OCI-LY3 (cell line): ENCODE measurements at regions not wholly inside any gene's neighbourhood (a gene's known extent, or its start where the extent isn't known, plus 50 kb on each side); places are given as distances from the start of the nearest gene placed in this dataset.

Source experiments
- EZH2phosphoT487 ChIP-seq: fragments of 200-600 bp; shearing (Covaris generic); IDR thresholded peaks from 2 replicates; pipeline ENCODE4 v1.6.1; 2018; ENCODE audit warnings: antibody characterized with exemption, mixed run types, low read depth
- TF ChIP-seq, protein P1 (sequence below): fragments of 200-600, 300-600 bp; sonication (generic); IDR thresholded peaks from 2 replicates; pipeline ENCODE4 v1.5.1; 2014; ENCODE audit warnings: antibody characterized with exemption, low read length, low read depth

DNA sequence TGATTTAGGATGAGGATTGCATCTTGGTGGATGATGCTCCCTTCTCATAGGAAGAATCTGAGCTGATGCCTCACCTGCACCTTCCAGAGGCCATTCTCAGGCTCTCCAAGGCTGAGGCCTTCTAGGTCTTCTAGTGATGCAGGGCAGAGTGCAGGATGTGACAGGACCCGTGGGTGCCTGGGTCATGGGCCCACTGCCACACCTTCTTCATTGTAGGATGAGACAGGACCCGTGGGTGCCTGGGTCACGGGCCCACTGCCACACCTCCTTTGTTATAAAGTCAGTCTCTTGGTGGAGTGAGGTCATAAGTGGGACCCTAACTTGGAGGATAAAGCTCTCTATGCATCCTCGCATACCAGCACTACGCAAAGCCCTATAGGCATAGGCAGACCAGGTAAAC is 109.9 kb upstream of the TCERG1L start:
- TF ChIP-seq, protein P1, sequence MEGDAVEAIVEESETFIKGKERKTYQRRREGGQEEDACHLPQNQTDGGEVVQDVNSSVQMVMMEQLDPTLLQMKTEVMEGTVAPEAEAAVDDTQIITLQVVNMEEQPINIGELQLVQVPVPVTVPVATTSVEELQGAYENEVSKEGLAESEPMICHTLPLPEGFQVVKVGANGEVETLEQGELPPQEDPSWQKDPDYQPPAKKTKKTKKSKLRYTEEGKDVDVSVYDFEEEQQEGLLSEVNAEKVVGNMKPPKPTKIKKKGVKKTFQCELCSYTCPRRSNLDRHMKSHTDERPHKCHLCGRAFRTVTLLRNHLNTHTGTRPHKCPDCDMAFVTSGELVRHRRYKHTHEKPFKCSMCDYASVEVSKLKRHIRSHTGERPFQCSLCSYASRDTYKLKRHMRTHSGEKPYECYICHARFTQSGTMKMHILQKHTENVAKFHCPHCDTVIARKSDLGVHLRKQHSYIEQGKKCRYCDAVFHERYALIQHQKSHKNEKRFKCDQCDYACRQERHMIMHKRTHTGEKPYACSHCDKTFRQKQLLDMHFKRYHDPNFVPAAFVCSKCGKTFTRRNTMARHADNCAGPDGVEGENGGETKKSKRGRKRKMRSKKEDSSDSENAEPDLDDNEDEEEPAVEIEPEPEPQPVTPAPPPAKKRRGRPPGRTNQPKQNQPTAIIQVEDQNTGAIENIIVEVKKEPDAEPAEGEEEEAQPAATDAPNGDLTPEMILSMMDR: no peak
- no peak for TF ChIP-seq EZH2phosphoT487
